ENCODE measurements at regions not wholly inside any gene's neighbourhood (a gene's known extent, or its start where the extent isn't known, plus 50 kb on each side); places are given as distances from the start of the nearest gene placed in this dataset.

- TF ChIP-seq CTCF (IDR thresholded peaks at IDR 0.05) (no peak), EZH2 (IDR thresholded peaks at IDR 0.05; ENCODE audit: borderline replicate concordance, insufficient read depth, low read depth, low read length, poor library complexity, severe bottlenecking) (no peak)
Measured at GRCh38 chr14:105933238-105933637, 406.9 kb downstream of the TMEM121 start.
